HUDEP-2 (cell line): ENCODE measurements at regions not wholly inside any gene's neighbourhood (a gene's known extent, or its start where the extent isn't known, plus 50 kb on each side); places are given as distances from the start of the nearest gene placed in this dataset.
A peak's percentile ranks its signal among the peaks of the same experiment; 100 is the strongest.
"Not testable (repeated sequence)": the region's sequence is repeated elsewhere in the genome, so short reads cannot be mapped to it uniquely, and the experiment has no call there.

Experiments used
- DNase-seq, 76 experiments: peaks; one replicate each; lab custom pipeline; 2025; ENCODE audit not compliant: unreplicated experiment in 76 of 76; lab: John Stamatoyannopoulos, UW

GRCh38 chr12:67758521-67758920 is 110.0 kb downstream of the DYRK2 start:
- no peak for DNase-seq

DNA sequence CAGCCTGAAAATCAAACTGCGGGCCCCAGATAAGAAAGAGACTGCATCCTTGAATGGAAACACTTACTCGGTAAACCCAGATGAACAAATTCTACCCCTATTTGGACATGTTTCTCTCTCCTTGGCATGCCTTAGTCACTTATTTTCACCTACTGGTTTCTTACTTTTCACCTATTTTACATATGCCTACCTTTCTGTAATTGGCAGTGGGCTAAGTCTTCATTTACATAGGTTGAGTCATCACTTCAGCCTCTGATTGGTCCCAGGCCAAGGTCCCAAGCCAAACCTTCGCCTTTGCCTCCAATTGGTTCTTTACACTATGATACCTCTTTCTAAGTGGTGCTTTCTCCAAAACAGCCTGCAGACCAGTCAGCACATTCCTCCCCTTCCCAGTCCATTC is 111.3 kb downstream of the DYRK2 start:
- peak in 1 of 76 experiments; percentile 2 for DNase-seq

DNA sequence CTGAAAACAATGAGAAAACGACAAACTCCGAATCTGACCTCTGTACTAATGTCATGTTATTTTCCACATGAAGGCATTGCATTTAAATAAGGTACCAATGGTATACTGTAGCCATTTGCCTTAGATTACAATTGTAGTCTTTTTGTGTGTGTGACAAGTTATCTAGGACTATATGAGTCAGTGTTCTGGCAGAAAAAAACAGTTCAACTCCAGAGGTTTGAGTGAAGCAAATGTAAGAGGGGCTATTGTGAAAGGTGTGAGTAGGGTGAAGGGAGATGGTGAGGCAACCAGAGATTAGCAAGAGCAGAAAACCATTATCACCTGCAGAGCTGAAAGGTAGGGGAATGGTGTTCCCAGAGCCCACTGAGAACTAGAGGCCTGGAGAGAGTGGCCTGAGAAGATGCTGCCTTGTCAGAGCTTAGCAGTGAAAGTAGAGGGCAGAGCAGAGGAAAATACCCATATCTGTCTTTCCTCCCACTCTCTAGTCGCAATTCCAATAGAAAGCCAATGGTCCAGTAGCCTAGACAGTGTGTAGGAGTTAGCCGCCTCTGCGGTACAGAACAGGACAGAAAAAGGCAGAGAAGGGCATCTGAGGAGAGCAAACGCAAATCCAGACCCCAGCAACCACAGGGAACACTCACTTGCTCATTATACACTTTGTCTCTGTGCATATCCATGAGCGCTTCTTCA is 112.2 kb downstream of the DYRK2 start:
- no peak for DNase-seq

DNA sequence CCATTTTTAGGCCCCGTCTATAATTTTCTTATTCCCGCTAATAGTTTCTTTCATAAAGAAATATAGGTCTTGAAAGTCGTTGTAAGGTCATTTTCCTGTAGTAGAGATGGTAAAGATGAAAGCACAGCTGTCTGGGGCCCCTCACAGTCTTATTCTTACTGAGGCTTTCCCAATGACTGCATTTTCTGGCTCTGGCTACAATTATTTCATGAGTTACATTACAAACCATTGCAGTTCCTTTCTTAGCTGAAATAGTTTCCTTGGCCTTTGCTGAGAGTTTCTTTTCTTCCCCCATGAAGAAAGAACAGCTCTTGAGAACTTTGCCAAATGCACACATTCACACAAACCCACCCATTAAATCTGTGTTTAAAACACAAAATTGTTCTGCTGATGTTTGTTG is 113.0 kb downstream of the DYRK2 start:
- DNase-seq: no peak

GRCh38 chr12:67764055-67764454 is 115.5 kb downstream of the DYRK2 start:
- no peak for DNase-seq

DNA sequence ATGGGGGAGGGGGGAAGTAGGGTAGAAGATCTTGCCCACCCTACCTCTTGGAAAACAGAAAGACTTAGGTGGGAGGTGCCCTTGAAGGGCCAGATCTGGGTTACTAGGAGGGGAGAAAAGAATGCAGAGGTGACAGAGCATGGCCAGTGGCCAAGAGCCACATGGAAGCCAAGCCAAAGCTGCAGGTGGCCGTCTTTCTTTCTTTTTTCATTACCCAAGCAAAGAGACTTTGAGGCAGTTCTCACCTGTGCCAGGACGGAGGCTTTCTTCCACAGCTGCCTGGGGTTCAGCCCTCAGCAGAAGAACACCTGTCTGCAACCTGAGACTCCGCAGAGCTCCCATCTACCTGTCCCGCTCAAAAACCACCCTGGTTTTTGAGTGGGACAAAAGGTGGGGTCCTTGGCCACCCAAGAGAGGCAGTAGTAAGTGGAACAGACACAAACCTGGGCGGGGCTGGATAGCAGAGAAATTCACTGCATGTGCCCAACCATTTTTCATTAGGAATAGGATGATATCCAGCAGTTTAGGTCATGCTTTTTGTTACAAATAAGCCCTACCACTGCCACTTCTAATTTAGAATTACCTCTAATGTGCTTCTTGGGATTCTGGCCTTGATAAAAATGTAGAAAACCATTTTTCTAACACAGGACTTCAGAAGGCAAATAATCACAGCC is 116.5 kb downstream of the DYRK2 start:
- DNase-seq: no peak

DNA sequence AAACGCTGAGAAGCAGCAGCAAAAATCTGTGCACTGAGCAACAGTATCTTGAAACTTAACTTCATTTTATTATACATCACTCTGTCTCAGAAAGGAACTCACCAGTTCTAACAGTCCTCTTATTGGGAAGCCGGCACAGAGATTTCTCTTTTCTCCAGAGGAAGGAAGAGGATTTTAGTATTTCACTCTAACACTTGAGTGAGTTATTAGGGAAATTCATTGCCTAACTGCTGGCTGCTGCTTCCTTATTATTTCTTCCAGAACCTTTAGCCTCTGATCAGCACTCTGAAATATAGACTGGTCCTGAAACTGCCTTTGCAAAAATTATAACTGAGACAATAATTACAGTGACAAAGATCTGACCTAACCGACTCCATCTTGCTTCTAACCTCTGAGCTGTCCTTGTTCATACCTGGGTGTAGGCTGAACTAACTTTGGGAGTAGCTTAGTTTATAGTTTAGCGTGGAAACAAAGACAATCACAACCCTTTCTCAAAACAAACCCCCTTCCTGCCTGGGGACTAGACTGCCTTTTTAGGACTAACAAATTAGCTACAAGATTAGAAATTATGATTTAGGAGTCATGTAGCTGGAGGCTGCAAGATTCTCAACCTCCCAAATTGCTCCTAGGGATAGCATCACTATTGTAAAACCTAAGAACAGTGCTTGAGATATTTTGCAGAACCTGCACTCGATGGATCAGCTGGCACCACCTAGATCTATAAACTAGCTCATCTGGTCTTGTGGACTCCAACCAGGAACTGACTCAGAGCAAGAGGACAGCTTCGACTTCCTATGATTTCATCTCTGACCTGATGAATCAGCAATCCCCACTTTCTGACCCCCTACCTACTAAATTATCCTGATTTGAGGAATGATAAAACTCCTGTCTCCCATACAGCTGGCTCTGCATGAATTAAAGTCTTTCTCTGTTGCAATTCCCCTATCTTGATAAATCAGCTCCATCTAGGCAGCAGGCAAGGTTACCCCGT is 117.5 kb downstream of the DYRK2 start:
- DNase-seq: no peak

DNA sequence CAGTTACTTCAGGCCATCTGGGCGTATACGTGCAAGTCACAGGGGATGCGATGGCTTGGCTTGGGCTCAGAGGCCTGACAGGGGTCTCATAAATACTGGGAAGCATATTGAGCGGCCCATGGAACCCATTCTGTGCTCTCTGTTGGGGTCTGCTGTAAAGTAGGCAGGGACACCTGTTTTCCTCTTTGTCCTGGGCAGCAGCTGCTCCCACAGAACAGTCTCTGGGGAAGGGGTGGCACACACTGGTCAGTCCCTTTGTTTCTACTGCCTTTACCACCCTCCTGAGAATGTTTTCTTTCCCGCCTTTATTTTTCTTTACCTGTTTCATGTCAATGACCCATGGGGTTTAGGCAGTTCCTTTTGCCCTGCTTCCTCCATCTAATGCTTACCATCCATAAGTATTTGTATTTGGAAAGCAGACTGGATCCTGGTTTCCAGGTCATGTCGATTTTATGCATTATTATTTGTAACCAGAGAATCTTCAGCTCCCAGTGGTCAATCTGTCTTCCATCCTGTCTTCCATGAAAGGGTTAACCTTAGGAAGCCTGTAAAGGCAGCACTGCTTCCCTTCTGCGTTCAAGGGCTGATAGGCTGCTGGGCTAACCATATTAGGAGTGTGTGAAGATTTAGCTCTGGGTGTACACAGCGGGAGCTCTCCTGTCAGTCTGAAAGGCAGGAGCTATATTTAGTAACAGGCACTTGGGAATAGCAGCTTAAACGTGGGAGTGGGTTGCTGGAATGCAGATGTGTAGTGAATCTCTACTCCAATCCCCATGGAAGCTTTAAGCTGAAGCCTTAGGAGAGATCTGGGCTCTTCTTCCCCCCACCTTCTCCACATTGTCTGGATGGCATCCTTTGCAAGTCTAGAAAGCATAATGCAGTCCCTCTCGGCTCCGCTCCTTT is 124.0 kb downstream of the DYRK2 start:
- DNase-seq: no peak

- DNase-seq: no peak
These were observed 125.4 kb downstream of the DYRK2 start for GRCh38 chr12:67773896-67774295.

GRCh38 chr12:67774983-67775587 is 126.5 kb downstream of the DYRK2 start:
- DNase-seq: no peak

- DNase-seq: no peak
These were observed 132.1 kb downstream of the DYRK2 start for GRCh38 chr12:67780580-67781084.

DNA sequence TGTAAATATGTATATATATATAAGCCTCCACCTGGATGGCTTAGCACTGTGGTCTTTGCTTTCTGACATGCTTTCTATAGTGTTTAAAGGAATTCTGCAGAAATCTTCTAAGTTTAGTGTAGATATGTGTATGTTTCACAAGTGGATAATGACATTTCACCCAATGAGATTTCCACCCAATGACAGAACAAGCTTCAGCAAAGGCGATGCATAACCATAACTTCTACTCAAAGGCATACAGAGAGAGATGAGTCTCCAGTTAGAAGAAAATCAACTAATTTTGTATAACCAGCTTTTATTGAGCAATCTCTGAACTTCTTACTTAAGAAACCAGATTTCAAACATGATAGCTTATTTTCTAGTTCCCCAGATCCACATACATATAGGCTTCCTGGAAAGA is 134.0 kb downstream of the DYRK2 start:
- no peak for DNase-seq

DNA sequence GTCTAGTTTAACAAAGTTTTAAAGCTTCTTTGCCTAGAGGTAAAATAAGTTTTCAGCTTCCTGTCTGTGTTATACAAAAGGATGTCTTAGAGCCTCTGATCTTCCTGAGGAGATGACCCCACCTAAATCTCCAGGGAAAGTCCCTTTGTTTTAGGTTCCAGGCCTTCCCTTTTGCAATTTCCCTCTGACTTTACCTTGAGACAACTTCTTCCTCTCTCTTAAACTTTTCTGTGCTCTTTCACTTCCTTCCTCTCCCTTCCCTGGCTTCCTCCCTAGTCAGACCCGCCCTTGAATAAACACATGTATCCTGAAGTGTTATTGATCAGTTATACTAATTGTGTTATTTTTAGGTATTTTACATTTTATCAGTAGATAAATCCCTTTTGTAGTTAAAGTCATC is 134.8 kb downstream of the DYRK2 start:
- DNase-seq: no peak

- no peak for DNase-seq
These were observed 136.3 kb downstream of the DYRK2 start for GRCh38 chr12:67784831-67785230.

DNA sequence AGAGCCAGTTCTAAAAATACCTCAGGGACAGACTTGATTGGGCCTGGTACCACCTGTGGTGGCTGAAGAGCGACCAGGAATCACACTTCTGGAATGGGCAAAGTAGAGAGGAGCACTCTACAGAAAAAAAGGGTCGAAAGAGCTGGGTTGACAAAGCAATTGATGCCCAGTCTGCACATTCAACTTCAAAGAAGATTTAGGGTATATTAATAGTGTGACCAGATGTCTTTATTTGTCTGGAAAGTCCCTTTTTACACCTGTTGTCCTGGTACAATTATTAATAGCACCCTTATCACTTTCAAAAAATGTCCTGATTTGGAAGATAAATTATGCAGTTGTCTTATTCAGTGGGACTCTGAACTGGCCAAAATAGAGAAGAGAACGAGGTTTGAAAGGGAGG is 137.5 kb downstream of the DYRK2 start:
- DNase-seq: no peak

GRCh38 chr12:67788118-67788517 is 139.6 kb downstream of the DYRK2 start:
- DNase-seq: no peak

GRCh38 chr12:67789266-67789665 is 140.7 kb downstream of the DYRK2 start:
- no peak for DNase-seq

DNA sequence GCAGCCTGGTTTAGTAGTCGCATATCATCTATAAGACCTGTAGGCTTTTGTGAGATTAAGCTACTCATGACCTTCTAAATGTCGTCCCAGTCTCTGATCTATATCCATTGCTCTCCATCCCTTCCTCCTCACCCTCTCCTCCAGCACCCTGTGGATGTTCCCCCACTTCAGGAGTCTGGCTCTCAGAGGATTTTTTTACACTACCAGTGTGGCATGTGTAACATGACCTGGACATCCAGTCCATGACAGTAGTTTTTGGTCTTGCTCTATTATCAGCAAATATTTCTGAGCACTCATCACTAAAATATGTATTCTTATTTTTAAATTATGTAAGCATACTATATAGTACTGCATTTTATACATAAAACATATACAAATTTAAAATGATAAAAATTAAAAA is 142.1 kb downstream of the DYRK2 start:
- DNase-seq: no peak

GRCh38 chr12:67791362-67791761 is 142.8 kb downstream of the DYRK2 start:
- not testable (repeated sequence) for DNase-seq

- no peak for DNase-seq
These were observed 143.6 kb downstream of the DYRK2 start for GRCh38 chr12:67792185-67792584.
